ENCODE measurements at regions not wholly inside any gene's neighbourhood (a gene's known extent, or its start where the extent isn't known, plus 50 kb on each side); places are given as distances from the start of the nearest gene placed in this dataset.
"Not testable (repeated sequence)": the region's sequence is repeated elsewhere in the genome, so short reads cannot be mapped to it uniquely, and the experiment has no call there.

DNA sequence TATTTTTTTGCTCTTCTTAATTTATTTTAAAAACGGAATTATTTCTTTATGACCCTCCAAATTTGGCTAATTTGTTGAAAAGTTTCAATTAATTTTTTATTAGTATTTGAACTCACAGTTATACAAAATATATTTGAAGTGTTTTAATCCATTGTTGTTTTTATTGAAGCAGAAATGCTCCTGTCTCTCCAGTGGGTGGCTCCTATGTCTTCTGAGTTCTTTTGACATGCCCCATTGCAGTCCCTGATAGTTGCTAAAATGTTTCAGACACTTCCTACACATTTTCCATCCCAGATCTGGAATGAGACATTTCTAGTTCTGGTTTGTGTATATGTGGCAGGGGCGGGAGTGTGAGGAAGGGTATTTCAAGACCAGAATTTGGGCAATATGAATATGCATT lies 579.4 kb upstream of the PRR20A start:
- DNase-seq, result peak; percentile 14

- DNase-seq, result no peak
Measured at GRCh38 chr13:56563663-56564062, 577.1 kb upstream of the PRR20A start.

DNA sequence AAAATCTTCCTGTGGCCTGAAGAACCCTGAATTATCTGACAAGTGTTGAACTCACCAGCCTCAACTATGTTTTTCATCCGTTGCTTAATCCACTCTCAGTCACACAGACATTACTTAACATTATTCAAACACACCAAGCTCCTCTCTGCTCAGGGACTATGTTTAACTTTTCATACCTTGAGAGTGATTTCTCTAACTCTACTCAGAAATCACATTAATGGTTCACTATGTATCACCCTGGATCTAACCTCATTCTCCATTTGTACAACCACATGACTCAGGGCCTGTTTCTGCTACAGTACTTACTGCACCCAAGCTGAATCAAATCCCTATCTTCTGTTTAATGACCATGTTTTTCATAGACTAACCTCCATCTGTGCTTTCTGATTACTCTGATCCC lies 553.7 kb upstream of the PRR20A start:
- DNase-seq, result no peak

DNA sequence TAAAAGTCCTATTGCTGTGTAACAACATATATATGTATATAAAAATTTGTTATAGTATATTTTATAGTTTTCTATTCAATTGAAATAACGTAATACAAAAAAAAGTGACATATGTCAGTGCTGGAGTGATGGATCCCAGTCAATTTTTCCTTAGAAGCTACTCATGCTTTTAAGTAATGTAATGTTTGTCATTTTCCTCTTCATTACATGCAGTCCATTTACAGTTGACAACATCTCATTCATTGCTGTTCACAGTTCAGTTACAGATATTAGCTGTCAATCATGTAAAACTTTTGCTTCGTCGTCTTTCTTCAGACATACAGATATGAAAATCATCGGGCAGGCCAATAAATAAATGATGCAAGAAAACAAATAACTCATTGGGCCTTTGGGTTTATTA lies 525.1 kb upstream of the PRR20A start:
- no peak for DNase-seq

DNA sequence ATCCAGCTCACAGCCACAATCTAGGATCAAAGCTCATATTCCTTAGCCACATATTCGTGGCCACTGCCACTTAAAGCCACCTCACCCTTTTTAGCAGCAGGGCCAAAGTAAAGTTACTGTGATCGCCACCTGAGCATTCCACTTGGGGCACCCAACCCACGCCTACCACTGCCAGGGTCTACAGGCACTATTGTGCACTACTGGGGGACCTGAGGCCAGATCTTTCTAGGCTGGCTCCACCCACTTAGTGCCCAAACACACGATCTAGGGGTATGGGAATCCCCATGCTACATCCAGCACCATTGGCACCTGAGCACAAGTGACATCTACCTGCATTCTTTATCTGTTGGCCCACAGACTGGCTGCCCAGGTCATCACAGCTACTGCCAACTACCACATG lies 517.9 kb upstream of the PRR20A start:
- no peak for DNase-seq

DNA sequence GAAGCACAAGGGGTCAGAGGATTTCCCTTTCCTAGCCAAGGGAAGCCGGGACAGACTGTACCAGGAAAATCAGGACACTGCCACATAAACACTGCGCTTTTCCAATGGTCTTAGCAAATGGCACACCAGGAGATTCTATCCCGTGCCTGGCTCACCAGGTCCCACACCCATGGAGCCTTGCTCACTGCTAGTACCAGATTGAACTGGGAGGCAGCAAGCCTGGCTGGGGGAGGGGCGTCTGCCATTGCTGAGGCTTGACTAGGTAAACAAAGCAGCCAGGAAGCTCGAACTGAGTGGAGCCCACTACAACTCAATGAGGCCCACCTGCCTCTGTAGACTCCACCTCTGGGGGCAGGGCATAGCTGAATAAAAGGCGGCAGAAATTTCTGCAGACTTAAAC lies 511.8 kb upstream of the PRR20A start:
- not testable (repeated sequence) for DNase-seq

GRCh38 chr13:56631060-56631459 lies 509.7 kb upstream of the PRR20A start:
- not testable (repeated sequence) for DNase-seq

GRCh38 chr13:56653043-56653442 lies 487.7 kb upstream of the PRR20A start:
- DNase-seq, result no peak

DNA sequence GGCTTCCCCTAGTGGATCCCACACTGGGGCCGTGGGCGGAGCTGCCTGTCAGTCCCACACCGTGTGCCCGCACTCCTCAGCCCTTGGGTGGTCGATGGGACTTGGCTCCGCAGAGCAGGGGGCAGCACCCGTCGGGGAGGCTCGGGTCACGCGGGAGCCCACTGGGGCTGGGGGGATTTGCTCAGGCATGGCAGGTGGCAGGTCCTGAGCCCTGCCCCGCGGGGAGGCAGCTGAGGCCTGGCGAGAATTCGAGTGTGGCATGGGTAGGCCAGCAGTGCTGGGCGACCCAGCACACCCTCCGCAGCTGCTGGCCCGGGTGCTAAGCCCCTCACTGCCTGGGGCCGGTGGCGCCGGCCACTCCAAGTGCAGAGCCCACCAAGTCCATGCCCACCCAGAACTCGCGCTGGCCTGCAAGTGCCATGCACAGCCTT lies 481.7 kb upstream of the PRR20A start:
- no peak for DNase-seq

- no peak for DNase-seq
Measured at GRCh38 chr13:56670563-56670962, 470.2 kb upstream of the PRR20A start.

GRCh38 chr13:56681404-56681803 lies 459.3 kb upstream of the PRR20A start:
- no peak for DNase-seq

- no peak for DNase-seq
Measured at GRCh38 chr13:56687131-56687530, 453.6 kb upstream of the PRR20A start.

GRCh38 chr13:56697011-56697410 lies 443.7 kb upstream of the PRR20A start:
- DNase-seq, result no peak

DNA sequence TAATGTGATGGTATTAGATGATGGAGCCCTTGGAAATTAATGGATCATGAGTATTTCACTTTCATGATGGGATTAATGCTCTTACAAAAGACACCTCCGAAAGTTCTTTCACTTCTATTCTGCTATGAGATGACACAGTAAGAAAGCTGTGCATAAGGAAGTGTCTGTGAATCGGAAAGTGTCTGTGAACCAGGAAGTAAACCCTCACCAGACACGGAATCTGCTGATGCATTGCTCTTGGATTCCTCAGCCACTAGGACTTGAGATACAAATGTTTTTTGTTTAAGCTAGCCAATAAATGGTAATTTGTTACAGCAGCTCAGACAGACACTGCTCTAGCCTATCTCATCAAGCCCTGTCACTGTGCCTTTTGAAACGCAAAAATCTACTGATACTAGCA lies 440.4 kb upstream of the PRR20A start:
- DNase-seq, result no peak

- peak; percentile 6 for DNase-seq
Measured at GRCh38 chr13:56706485-56706884, 434.2 kb upstream of the PRR20A start.

GRCh38 chr13:56713656-56714055 lies 427.1 kb upstream of the PRR20A start:
- no peak for DNase-seq

- no peak for DNase-seq
Measured at GRCh38 chr13:56718791-56719190, 421.9 kb upstream of the PRR20A start.

- no peak for DNase-seq
Measured at GRCh38 chr13:56720841-56721240, 419.9 kb upstream of the PRR20A start.

DNA sequence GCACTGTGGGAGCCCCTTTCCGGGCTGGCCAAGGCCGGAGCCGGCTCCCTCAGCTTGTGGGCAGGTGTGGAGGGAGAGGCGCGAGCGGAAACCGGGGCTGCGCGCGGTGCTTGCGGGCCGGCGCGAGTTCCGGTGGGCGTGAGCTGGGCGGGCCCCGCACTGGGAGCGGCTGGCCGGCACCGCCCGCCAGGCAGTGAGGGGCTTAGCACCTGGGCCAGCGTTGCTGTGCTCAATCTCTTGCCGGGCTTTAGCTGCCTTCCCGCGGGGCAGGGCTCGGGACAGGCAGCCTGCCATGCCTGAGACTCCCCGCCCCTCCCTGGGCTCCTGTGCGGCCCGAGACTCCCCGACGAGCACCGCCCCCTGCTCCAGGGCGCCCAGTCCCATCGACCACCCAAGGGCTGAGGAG lies 405.2 kb upstream of the PRR20A start:
- no peak for DNase-seq

- DNase-seq, result no peak
Measured at GRCh38 chr13:56736966-56737365, 403.8 kb upstream of the PRR20A start.

GRCh38 chr13:56752636-56753035 lies 388.1 kb upstream of the PRR20A start:
- no peak for DNase-seq

DNA sequence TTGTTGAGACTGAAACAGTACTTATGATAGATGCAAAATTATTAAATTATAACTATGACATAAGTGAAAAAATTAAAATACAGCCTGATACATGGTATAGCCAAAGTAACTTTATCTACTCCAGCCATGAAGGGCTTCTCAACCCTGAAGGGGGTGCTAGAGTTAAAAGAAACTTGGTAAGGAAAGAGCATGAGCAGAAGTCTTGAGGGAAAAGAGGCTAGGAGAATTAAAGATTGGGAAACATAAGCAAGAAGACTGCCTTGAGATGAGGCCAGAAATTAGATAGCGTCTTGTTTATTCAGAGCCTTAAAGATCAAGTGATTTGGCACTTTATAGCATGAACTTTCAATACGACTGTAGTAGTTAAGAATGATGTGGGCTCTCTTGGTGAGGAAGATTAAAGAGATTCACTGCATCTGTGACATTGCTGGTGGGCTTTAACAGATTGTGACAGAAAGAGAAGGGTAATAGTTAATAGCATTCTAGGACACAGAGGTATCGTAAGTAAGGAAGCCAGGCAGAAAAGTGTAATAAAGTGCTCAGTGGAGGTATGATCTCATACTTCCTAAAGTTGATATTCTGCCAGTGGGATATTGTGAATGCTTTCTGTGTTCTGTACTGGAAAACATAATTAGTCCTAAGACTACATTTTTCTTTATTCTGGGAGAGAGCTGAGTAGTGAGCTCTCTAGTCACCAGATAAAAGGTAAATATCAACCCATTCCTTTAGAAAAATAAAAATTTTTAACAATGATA lies 385.4 kb upstream of the PRR20A start:
- DNase-seq, result no peak

- not testable (repeated sequence) for DNase-seq
Measured at GRCh38 chr13:56763333-56763732, 377.4 kb upstream of the PRR20A start.

- DNase-seq, result no peak
Measured at GRCh38 chr13:56773148-56773547, 367.6 kb upstream of the PRR20A start.

DNA sequence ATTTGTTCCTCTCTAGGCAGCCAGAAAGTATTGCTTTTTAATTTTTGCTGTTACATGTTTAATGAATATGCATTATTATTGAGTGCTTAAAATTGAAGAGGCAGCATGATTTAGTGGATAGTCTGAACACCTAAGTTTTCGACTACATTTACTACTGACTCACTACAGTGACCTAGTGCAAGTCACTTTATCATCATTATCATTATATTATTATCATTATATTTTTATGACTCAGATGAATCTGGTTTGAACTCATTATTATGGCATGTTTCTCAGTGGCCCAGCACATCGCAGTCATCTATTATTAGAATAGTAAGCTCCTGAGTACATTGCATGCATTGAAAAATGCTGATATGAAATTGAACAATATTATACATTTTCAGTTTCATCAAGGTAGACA lies 351.2 kb upstream of the PRR20A start:
- DNase-seq, result no peak

All from NCI-H146 (cell line).